HuH-7 (cell line): ENCODE measurements at regions not wholly inside any gene's neighbourhood (a gene's known extent, or its start where the extent isn't known, plus 50 kb on each side); places are given as distances from the start of the nearest gene placed in this dataset.

ENCODE experiments used
- DNase-seq: peaks from one replicate; pipeline ENCODE4 v3.0.0; 2011; ENCODE audit warnings: low spot score

DNA sequence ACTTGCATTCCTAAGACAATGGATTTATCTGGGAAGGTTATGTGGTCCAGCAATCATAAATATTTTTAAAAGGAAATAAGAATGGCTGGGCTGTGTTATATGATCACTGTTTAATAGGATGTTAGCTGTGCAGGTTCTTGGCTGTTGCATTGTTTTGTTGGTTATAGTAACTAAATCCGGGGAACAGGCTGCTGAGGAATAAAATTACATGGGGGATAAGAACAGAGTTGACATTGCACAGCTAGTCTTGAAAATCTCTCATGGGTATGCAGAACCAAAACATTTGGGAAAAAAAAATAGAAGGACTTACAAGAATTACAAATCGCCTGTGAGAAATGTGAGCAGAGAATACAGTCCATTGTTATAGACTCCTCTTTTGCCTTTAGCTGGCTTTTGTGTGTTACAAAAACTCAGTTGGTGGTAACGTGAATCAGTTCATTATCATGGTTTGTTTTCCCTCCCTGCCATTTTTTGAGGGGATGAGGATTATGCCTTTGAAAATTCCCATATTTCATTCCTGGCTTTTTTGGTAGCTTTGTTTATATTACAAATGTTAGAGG is 375.3 kb upstream of the DAB2 start:
- no peak for DNase-seq

DNA sequence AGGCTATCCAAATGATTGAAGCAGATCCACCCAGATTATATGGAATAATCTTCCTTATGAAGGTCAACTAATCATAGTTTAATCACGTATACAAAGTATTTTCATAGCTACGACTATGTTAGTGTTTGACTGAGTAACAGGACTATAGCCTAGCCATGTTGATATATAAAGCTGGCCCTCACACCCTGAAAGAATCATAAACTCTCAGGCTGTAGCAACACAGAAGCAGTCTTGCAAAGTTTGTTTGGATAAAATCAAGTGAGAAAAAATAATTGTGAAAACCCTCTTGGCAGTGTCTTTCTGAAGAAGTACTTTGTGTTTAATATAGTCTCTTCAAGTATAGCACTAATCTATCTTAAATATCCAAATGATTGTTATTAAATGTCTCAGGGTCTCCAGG is 374.5 kb upstream of the DAB2 start:
- DNase-seq, result no peak

DNA sequence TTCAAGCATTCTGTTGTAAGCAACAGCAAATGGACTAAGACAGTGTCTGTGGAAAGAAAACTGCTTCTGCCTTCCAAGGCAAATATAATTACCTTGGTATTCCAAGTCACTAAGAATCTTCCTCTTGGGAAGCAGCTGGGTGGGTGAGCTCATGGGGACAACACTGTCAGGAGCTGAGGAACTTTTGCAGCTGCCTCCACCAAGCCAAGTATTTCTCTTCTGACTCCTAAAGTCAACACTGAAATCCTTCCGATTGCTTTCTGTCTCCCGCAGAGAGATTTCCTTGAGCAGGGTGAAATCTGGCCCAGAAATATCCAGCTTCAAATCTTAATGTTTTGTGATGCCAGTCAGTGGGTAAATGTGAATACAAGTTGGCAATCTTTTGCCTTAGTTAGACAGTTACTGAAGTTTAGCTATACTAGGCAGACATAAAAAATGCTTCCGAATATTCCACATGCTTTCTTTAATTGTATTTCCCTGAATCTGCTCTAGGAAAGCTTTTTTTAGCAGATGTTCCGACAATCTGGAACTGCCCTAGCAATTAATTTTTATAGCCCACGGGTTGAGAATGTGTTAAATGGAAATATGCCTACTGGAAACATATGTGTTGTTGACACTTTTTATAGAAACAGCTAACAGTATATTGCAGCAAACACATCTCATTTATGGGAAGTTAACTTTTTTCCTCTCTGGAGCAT is 369.9 kb upstream of the DAB2 start:
- DNase-seq, result no peak

DNA sequence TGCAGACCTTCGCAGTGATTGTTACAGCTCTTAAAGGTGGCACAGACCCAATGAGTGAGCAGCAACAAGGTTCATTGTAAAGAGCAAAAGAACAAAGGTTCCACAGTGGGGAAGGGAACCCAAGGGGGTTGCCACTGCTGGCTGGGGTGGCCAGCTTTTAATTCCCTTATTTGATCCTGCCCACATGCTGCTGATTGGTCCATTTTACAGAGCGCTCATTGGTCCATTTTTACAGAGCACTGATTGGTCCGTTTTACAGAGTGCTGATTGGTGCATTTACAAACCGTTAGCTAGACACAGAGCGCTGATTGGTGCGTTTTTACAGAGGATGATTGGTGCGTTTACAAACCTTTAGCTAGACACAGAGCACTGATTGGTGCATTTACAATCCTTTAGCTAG is 360.6 kb upstream of the DAB2 start:
- DNase-seq, result no peak

DNA sequence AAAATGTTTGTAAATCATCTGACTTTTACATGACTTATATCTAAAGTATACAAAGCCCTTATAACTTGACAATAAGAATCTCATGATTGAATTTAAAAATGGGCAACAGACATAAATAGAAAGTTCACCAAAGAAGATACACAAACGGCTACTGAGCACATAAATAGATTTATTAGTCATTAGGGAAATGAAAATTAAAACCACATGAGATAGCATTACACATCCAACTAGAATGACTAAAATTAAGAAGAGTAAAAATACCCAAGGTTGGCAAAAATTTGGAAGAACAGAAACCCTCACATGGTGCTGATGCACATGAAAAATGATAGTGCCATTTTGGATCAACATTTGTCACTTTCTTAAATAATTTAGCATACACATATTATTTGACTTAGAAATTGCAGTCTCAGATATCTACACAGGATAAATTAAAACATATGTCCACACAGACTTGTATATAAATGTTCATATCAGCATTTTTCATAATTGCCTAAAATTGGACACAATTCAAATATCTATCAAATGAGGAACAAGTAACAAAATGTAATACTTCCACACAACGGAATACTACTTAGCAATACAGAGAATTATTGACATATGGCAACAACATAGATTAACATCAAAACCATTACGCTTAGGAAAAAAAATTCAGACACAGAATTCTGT is 359.1 kb upstream of the DAB2 start:
- no peak for DNase-seq

- no peak for DNase-seq
Measured at GRCh38 chr5:39780347-39780746, 355.6 kb upstream of the DAB2 start.

GRCh38 chr5:39779831-39780230 is 355.1 kb upstream of the DAB2 start:
- DNase-seq, result no peak

GRCh38 chr5:39775797-39776365 is 351.1 kb upstream of the DAB2 start:
- DNase-seq, result no peak

DNA sequence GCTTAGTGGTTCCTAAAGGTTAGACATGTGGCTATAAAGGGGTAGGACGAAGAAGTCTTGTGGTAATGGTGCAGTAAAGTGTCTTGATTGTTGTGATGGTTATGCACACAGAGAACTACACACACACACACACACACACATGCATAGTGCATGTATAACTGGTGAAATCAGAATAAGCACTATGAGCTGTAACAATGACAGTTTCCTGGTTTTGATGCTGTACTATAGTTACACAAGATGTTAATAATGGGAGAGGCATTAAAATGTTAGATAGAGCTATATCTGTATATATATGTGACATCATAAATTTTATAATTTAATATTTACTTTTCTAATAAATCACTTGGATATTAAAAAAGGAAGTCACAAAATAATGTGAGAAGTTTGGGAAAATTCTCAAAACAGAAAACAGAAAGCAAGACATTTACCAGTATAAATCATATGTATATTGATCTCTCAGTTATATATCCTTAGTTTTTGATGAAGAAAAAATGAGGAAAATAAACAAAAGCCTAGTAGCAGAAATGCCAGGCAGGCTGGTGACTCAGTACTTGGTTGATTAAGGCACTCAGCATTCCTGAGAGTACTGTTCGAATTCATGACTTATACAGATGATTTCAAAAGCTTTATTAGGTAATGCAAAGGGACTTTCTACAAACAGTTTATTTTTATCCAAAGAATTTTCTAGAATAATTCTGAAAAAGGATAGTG is 350.5 kb upstream of the DAB2 start:
- no peak for DNase-seq

DNA sequence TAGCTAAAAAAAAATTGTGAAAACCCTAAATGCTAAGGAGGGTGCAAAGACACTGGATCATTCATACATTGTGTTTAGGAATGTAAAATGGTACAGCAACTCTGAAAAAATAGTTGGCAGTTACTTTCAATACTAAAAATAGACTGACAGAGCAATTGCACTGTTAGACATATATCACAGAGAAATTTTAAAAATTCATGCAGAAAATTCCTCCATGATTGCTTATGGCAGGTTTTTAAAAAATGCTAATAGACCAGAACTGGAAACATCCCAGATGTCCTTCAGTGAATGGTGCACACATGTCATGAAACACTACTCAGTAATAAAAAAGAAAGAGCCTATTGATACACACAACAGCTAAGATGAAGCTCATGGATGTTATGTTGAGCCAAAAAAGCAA is 349.8 kb upstream of the DAB2 start:
- DNase-seq, result no peak

- no peak for DNase-seq
Measured at GRCh38 chr5:39772307-39772706, 347.5 kb upstream of the DAB2 start.

DNA sequence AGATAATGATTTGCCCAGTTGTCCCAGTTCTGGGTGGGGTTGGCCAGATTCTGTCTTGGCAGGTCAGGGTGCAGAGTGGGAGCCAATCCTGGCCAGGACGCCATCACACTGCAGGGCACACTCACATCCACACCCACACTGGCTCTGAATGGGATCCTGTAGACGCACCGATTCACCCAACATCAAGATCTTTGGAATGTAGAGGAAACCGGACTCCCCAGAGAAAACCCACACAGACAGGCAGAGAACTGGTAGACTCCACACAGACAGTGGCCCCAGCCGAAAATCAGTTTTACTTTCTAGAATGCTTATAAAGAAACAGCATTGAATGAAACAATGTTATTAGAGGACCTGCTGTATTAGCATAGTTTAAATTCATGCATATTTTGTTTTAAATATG is 343.1 kb upstream of the DAB2 start:
- no peak for DNase-seq

- no peak for DNase-seq
Measured at GRCh38 chr5:39765366-39765765, 340.6 kb upstream of the DAB2 start.

DNA sequence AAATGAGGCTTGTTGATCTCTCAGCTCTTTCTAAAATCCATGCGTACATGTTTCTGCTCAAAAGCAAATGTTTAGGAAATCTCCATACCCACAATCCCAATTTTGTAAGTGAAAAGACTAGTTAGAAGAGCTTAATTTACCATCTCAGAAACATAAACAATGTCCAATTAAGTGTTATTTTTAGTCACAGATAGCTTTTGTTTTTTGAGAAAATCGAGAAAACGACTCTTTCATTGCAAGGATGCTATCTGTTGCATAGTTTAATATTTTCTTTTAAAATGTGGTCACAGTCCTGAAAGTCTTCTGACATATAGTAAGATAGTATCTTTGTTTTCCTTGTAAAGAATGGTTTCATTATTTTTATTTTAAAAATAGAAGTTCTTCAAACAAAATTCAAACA is 338.0 kb upstream of the DAB2 start:
- no peak for DNase-seq

- DNase-seq, result no peak
Measured at GRCh38 chr5:39761199-39761950, 336.6 kb upstream of the DAB2 start.

DNA sequence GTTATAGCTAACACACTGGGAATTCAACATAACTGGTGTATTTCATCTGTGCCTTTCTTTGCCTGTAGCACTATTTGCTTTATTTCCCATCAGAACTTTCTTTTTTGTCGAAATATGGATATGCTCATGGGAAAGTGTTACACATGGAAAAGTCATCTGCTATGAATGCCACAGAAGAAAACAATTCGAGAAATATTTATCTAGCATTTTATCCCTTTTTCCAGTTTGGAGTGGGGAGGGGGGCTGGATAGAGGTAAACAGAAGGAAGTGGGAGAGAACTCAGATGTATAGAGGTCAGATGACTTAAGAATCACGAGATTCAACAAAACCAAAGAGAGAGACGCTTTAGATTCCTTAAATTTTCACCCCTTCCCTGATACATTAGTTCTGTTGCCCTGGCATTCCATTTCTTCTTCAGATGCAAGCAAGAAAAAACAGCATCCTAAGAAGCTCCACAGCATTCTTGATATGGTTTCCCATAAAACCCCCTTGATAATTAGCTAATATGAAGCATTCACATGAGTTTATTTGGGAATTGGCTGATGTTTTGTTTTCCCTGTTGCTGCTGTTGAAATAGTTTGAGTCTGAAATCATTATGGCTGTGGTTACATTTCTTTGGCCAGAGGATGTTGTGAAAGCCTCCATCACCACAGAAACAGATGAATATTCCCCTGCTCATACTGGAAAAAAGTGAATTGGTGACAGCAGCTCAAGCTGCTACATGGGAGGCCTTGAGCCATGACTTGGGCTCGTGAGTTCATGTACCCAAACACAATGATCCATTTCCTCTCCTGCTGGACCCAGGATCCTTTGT is 335.8 kb upstream of the DAB2 start:
- DNase-seq, result no peak

- no peak for DNase-seq
Measured at GRCh38 chr5:39759701-39760100, 334.9 kb upstream of the DAB2 start.

DNA sequence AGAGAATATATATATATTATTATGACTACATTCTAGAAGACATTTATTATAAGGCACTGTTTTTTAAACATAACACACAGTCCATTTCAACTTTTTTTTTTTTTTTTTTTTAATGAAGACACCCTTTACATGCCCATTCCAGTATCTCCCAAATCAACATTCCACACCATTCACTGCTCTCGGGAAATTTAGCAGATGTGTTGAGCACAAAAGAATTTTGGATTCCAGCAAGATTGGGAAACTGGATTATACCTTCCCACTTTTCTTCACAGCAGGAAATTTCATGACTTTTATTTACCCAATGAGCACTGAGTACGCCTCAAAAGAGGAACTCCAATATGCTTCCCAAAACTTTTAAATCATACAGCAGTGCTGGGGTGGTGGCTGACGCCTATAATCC is 333.6 kb upstream of the DAB2 start:
- DNase-seq, result no peak

DNA sequence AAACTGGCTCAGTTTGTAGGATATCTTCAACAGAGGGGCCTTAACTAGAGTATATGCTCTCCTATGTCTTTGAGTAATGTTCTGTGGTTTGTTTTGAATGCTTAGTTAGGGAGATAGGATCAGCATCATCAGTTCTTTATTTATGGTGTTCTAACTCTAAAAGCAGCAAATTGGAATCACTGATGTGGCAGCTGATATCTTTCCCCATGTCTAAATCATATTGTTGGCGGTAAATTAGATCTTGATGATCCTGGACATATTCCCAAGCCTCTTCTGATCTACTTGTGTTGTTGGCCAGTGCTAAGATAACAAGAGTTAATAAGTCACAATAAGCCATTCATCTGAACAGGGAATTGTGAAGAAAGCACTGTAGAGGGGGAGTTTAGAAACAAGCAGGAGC is 332.4 kb upstream of the DAB2 start:
- DNase-seq, result no peak

GRCh38 chr5:39755986-39756385 is 331.2 kb upstream of the DAB2 start:
- no peak for DNase-seq

DNA sequence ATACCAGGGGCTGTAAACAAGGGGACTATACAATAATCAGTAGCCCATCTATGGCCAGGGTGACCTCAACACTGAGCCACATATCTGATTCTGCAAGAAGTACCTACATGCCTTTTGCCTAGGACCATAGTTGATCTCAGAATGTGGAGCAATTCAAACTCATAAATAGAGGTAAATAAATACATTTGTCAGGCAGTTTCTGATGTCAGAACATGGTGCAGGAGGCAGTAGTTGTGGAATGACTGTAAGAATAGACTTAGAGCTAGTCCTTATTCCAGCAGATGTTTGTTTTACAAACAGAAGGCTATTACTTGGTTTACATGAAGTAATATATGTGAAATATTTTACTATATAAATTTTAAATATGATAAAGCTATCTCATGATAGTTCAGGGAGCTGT is 330.7 kb upstream of the DAB2 start:
- DNase-seq, result no peak
